Activated CD8-positive, alpha-beta T cell treated with anti-CD3 and anti-CD28 coated beads for 36 hours (primary cell): ENCODE measurements at regions not wholly inside any gene's neighbourhood (a gene's known extent, or its start where the extent isn't known, plus 50 kb on each side); places are given as distances from the start of the nearest gene placed in this dataset.

Experiments
- ATAC-seq: fragments of 200-7000 bp; cut with Tn5 transposase; one replicate; pipeline ENCODE4 v1.10.0; 2021; ENCODE audit warnings: mild to moderate bottlenecking, moderate library complexity
- CTCF ChIA-PET: fragments of 350-600 bp; sonication (Branson Sonifier 250); formaldehyde crosslinking; loops from one replicate; lab custom pipeline; 2021; ENCODE audit warnings: antibody characterized with exemption; lab: Charles Lee
- POLR2A ChIA-PET: fragments of 350-600 bp; sonication (Branson Sonifier 250); formaldehyde crosslinking; loops from one replicate; lab custom pipeline; 2021; ENCODE audit warnings: antibody characterized with exemption; lab: Charles Lee
- DNase-seq: peaks from one replicate; pipeline ENCODE4 v3.0.0-alpha.2; 2020
- H3K27ac Mint-ChIP-seq: one replicate; pipeline ENCODE4 v1.8.0; 2021; ENCODE audit warnings: mild to moderate bottlenecking, mixed read lengths
- H3K27me3 Mint-ChIP-seq: one replicate; pipeline ENCODE4 v1.8.0; 2021; ENCODE audit warnings: mixed read lengths
- H3K36me3 Mint-ChIP-seq: one replicate; pipeline ENCODE4 v1.8.0; 2021; ENCODE audit warnings: low read depth, mixed read lengths
- H3K4me1 Mint-ChIP-seq: one replicate; pipeline ENCODE4 v1.8.0; 2021; ENCODE audit warnings: low read depth, mixed read lengths
- H3K4me3 Mint-ChIP-seq: one replicate; pipeline ENCODE4 v1.8.0; 2021; ENCODE audit warnings: mild to moderate bottlenecking, moderate library complexity, mixed read lengths
- H3K9me3 Mint-ChIP-seq: one replicate; pipeline ENCODE4 v1.8.0; 2021; ENCODE audit warnings: mixed read lengths
- CTCF ChIP-seq: fragments of 200-600 bp; IDR thresholded peaks from one replicate; pipeline ENCODE4 v1.8.0; 2022; ENCODE audit warnings: antibody characterized with exemption, mild to moderate bottlenecking
- intact Hi-C: fragments of 100-400 bp; cut with micrococcal nuclease; formaldehyde crosslinking; loops from one replicate; pipeline ENCODE4 v1.10.0; 2022

DNA sequence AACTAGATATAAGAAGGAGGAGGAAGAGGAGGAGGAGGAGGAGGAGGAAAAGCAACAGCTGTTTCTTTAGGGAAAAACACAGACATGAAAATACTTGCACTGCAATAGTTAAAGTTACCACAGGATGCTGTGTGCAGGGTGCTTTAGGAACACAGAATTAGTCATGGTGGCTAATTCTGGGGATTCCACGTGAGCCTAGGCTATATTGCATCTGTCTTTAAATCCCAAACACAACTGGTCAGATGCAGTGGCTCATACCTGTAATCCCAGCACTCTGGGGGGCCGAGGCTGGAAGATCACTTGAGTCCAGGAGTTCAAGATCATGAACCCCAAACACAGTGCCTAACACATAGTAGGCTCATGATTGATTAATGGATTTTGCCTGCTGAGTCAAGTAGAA is 155.3 kb upstream of the C16orf82 start:
- DNase-seq (no peak), ATAC-seq (no peak)
- TF ChIP-seq CTCF = no peak
- Mint-ChIP-seq H3K4me1 (no peaks in the 10 kb centered on the region), H3K27ac (no peak overlapping the region), H3K4me3 (no peak overlapping the region), H3K9me3 (no peaks in the 10 kb centered on the region), H3K27me3 (peaks cover 12% of the 10 kb centered on the region), H3K36me3 (no peaks in the 10 kb centered on the region)
- intact Hi-C loops = no loop called here
- POLR2A ChIA-PET = no interaction called here
- CTCF ChIA-PET = no interaction called here

DNA sequence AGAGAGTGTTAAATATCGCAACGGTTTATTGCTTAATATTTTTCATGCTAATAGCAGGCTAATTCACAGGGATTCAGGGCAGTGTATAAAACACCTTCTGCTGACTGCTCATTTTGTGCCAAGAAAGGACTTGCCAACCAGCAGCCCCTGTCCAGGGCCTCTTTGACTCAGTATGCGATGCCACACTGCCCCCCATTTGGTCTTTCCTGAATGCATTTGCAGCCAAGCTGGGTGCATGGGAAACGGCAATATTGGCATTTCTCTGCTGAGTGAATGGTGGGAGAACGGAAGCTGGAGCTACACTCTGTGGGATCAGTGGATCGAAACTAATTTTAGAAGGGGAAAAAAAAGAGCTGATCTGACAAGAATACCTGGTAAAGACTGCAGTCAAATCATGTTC is 152.9 kb upstream of the C16orf82 start:
- intact Hi-C loops = no loop called here

DNA sequence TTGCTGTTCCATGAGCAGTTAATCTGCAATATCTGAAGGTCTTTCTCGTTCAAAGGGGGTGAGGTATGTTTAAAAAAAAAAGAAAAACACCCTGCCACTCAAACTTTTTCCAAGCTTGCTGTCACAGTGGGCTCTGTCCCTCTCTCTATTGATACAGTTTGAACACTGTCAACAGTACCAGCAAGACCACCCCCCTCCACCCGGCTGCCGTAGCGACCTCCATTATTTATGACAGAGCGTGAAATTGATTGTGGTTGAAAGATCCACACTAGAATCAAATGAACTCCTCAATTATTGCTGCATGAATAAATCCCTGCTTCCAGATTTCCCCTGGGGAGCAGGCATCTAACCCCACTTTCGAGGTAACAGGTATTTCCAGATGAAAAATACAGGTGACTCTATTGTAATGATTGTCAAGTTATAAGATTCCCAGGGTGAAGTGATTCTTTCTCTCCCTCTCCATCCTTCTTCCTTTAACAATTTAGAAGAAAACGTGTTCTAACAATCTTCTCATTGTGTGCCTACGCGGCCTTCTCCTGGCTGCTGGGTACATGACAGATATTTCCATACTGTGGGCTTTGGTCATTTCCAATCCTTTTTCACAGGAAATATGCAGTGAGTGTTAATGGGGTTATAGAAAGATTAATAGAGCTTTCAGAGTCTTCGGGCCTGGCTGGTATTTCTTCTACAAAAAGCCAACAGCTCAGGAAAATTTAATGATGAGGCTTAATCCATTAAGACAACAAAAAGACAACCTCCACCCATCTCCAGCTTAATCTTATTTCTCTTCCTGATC is 135.7 kb upstream of the C16orf82 start:
- no peaks in the 10 kb centered on the region for H3K9me3 Mint-ChIP-seq
- intact Hi-C loops = loop anchor here (10.0 kb wide), 1 partner anchor 56 kb away; no protein-coding TSS in a partner anchor
- DNase-seq (no peak), ATAC-seq (no peak)
- ChIA-PET CTCF (no interaction called here), POLR2A (no interaction called here)
- H3K27me3 Mint-ChIP-seq = no peaks in the 10 kb centered on the region
- no peak overlapping the region for H3K27ac Mint-ChIP-seq
- no peak overlapping the region for H3K4me3 Mint-ChIP-seq
- no peaks in the 10 kb centered on the region for H3K36me3 Mint-ChIP-seq
- no peak for TF ChIP-seq CTCF
- H3K4me1 Mint-ChIP-seq = no peaks in the 10 kb centered on the region

More for the DNA sequence above, 152.9 kb upstream of the C16orf82 start:
- Mint-ChIP-seq H3K9me3 (no peaks in the 10 kb centered on the region), H3K4me3 (no peak overlapping the region), H3K27me3 (peaks cover 7% of the 10 kb centered on the region), H3K36me3 (no peaks in the 10 kb centered on the region), H3K27ac (no peak overlapping the region), H3K4me1 (no peaks in the 10 kb centered on the region)
- POLR2A ChIA-PET = no interaction called here
- ATAC-seq (no peak), DNase-seq (no peak)
- no peak for TF ChIP-seq CTCF
- CTCF ChIA-PET = interaction anchor here (1.1 kb wide), 1 partner anchor 50 kb away, joined by 3 read pairs; no protein-coding TSS in a partner anchor

GRCh38 chr16:26950636-26951035 is 116.1 kb upstream of the C16orf82 start:
- H3K4me1 Mint-ChIP-seq = no peaks in the 10 kb centered on the region
- ATAC-seq = no peak

More at GRCh38 chr16:26950636-26951035, 116.1 kb upstream of the C16orf82 start:
- ChIA-PET CTCF (no interaction called here), POLR2A (no interaction called here)
- Mint-ChIP-seq H3K36me3 (no peaks in the 10 kb centered on the region), H3K27ac (no peak overlapping the region), H3K27me3 (peaks cover 13% of the 10 kb centered on the region), H3K4me3 (no peak overlapping the region), H3K9me3 (no peaks in the 10 kb centered on the region)
- no peak for DNase-seq
- intact Hi-C loops = no loop called here
- TF ChIP-seq CTCF = no peak
